CD4-positive, alpha-beta T cell treated with Interleukin-2 at 100 ng/mL for 4 hours (primary cell): ENCODE measurements at regions not wholly inside any gene's neighbourhood (a gene's known extent, or its start where the extent isn't known, plus 50 kb on each side); places are given as distances from the start of the nearest gene placed in this dataset.
"Not testable (repeated sequence)": the region's sequence is repeated elsewhere in the genome, so short reads cannot be mapped to it uniquely, and the experiment has no call there.

ENCODE experiments used
- DNase-seq: peaks from one replicate; pipeline ENCODE4 v3.0.0-alpha.2; 2020; ENCODE audit warnings: low spot score

- DNase-seq, result no peak
These were observed 580.9 kb upstream of the TMEFF2 start for GRCh38 chr2:192775459-192776262.

GRCh38 chr2:192775011-192775410 lies 580.3 kb upstream of the TMEFF2 start:
- DNase-seq, result no peak

GRCh38 chr2:192773044-192773443 lies 578.3 kb upstream of the TMEFF2 start:
- DNase-seq, result no peak

GRCh38 chr2:192749611-192750200 lies 555.0 kb upstream of the TMEFF2 start:
- no peak for DNase-seq

- no peak for DNase-seq
These were observed 547.2 kb upstream of the TMEFF2 start for GRCh38 chr2:192741889-192742288.

GRCh38 chr2:192735447-192735846 lies 540.7 kb upstream of the TMEFF2 start:
- DNase-seq, result no peak

GRCh38 chr2:192729369-192729768 lies 534.6 kb upstream of the TMEFF2 start:
- DNase-seq, result no peak

- DNase-seq, result no peak
These were observed 531.3 kb upstream of the TMEFF2 start for GRCh38 chr2:192725991-192726390.

- DNase-seq, result no peak
These were observed 524.9 kb upstream of the TMEFF2 start for GRCh38 chr2:192719629-192720028.

GRCh38 chr2:192718340-192718739 lies 523.6 kb upstream of the TMEFF2 start:
- no peak for DNase-seq

- DNase-seq, result no peak
These were observed 506.2 kb upstream of the TMEFF2 start for GRCh38 chr2:192700934-192701333.

- no peak for DNase-seq
These were observed 503.1 kb upstream of the TMEFF2 start for GRCh38 chr2:192697880-192698279.

GRCh38 chr2:192696857-192697256 lies 502.1 kb upstream of the TMEFF2 start:
- DNase-seq, result no peak

GRCh38 chr2:192687015-192687414 lies 492.3 kb upstream of the TMEFF2 start:
- no peak for DNase-seq

- not testable (repeated sequence) for DNase-seq
These were observed 487.8 kb upstream of the TMEFF2 start for GRCh38 chr2:192682511-192682910.

- no peak for DNase-seq
These were observed 480.9 kb upstream of the TMEFF2 start for GRCh38 chr2:192675681-192676080.

GRCh38 chr2:192669505-192670091 lies 474.9 kb upstream of the TMEFF2 start:
- no peak for DNase-seq

GRCh38 chr2:192660555-192660954 lies 465.8 kb upstream of the TMEFF2 start:
- DNase-seq, result not testable (repeated sequence)

GRCh38 chr2:192657362-192657761 lies 462.6 kb upstream of the TMEFF2 start:
- no peak for DNase-seq

GRCh38 chr2:192655916-192656315 lies 461.2 kb upstream of the TMEFF2 start:
- DNase-seq, result no peak

GRCh38 chr2:192645811-192646598 lies 451.3 kb upstream of the TMEFF2 start:
- DNase-seq, result no peak

GRCh38 chr2:192634557-192634956 lies 439.8 kb upstream of the TMEFF2 start:
- DNase-seq, result no peak

GRCh38 chr2:192628017-192628416 lies 433.3 kb upstream of the TMEFF2 start:
- no peak for DNase-seq
